HepG2 (cell line): ENCODE measurements at regions not wholly inside any gene's neighbourhood (a gene's known extent, or its start where the extent isn't known, plus 50 kb on each side); places are given as distances from the start of the nearest gene placed in this dataset.
"Not testable (repeated sequence)": the region's sequence is repeated elsewhere in the genome, so short reads cannot be mapped to it uniquely, and the experiment has no call there.

Experiments used
- ATAC-seq: fragments of 200-7000 bp; cut with Tn5 transposase; 3 replicates; pipeline ENCODE4 v1.9.1; 2020; ENCODE audit warnings: mild to moderate bottlenecking, moderate library complexity
- BruUV-seq: library from RNA; stranded (reverse); fragments of 400-500 nt; replicated peaks from 2 replicates; lab custom pipeline; 2021; lab: Mats Ljungman, UMichigan
- CTCF ChIA-PET: fragments of 300-600 bp; formaldehyde crosslinking; extraction: SDS; loops from one replicate; lab custom pipeline; 2021; ENCODE audit warnings: low total read pairs, inconsistent platforms, low intra/inter-chr PET ratio; lab: Yijun Ruan, JAX
- POLR2A ChIA-PET: fragments of 350-600 bp; sonication (Branson Sonifier 250); formaldehyde crosslinking; loops from one replicate; lab custom pipeline; 2020; ENCODE audit warnings: antibody characterized with exemption, inconsistent platforms; lab: Yijun Ruan, JAX
- DNase-seq: peaks from one replicate; pipeline ENCODE4 v3.0.0-alpha.2; 2015; ENCODE audit warnings: low spot score
- FAIRE-seq: peaks from 3 replicates; lab custom pipeline; 2011; peaks lifted over from hg19 to GRCh38; lab: Jason Lieb, UNC
- H2AFZ ChIP-seq: one replicate; pipeline ENCODE4 v1.6.1; 2011; ENCODE audit warnings: low read length, inconsistent platforms
- H3K27ac ChIP-seq: fragments of 300-600 bp; 3 replicates; pipeline ENCODE4 v1.8.0; 2011; ENCODE audit warnings: mixed run types, mild to moderate bottlenecking, mixed read lengths, low read length, inconsistent platforms; ENCODE audit not compliant: insufficient read depth; ENCODE audit errors: extremely low read length
- H3K27me3 ChIP-seq, 2 experiments: fragments of 200-600 bp in 1 of 2; 2 replicates in 1 of 2; 3 replicates in 1 of 2; pipeline versions ENCODE4 v1.6.0 to v1.8.0; 2011; ENCODE audit warnings: low read length in 2 of 2, mild to moderate bottlenecking in 2 of 2, moderate library complexity in 2 of 2, inconsistent platforms in 1 of 2; ENCODE audit not compliant: insufficient read depth in 2 of 2, control insufficient read depth in 1 of 2
- H3K36me3 ChIP-seq, 2 experiments: fragments of 200-600 bp in 1 of 2; replicated peaks in 1 of 2; 2 replicates in 1 of 2; 3 replicates in 1 of 2; pipeline versions ENCODE4 v1.5.1 to v1.8.0; 2011; ENCODE audit warnings: low read length in 2 of 2, inconsistent platforms in 1 of 2; ENCODE audit not compliant: insufficient read depth in 2 of 2, control insufficient read depth in 1 of 2
- H3K4me1 ChIP-seq: 2 replicates; pipeline ENCODE4 v1.5.1; 2012; ENCODE audit warnings: low read length, inconsistent platforms; ENCODE audit not compliant: insufficient read depth
- H3K4me2 ChIP-seq: 2 replicates; pipeline ENCODE4 v1.6.0; 2011; ENCODE audit warnings: low read depth, low read length, inconsistent platforms
- H3K4me3 ChIP-seq, 3 experiments: fragments of 200-600 bp in 1 of 3; sonication (generic), shearing (Covaris generic) in 1 of 3; replicated peaks in 1 of 3; 2 replicates each; pipeline ENCODE4 v1.5.1; 2011 to 2016; ENCODE audit warnings: low read length in 3 of 3, inconsistent platforms in 2 of 3, low read depth in 2 of 3, mild to moderate bottlenecking in 2 of 3, control low read depth in 1 of 3, mixed read lengths in 1 of 3; ENCODE audit not compliant: insufficient read depth in 1 of 3
- H3K79me2 ChIP-seq: one replicate; pipeline ENCODE4 v1.6.1; 2011; ENCODE audit warnings: low read length, inconsistent platforms; ENCODE audit not compliant: insufficient read depth
- H3K9ac ChIP-seq: 2 replicates; pipeline ENCODE4 v1.6.0; 2011; ENCODE audit warnings: mild to moderate bottlenecking, low read depth, low read length, inconsistent platforms; ENCODE audit not compliant: insufficient read depth
- H3K9me3 ChIP-seq: 2 replicates; pipeline ENCODE4 v1.5.1; 2012; ENCODE audit warnings: mild to moderate bottlenecking, low read length
- H4K20me1 ChIP-seq: 2 replicates; pipeline ENCODE4 v1.6.0; 2011; ENCODE audit warnings: inconsistent platforms, mild to moderate bottlenecking, low read length, moderate library complexity; ENCODE audit not compliant: insufficient read depth
- FOSL2 ChIP-seq: sonication (generic); formaldehyde crosslinking; IDR thresholded peaks from 2 replicates; pipeline ENCODE4 v1.4.0; 2020; ENCODE audit warnings: missing genetic modification reagents
- SMC3 ChIP-seq: IDR thresholded peaks from 2 replicates; pipeline ENCODE4 v1.6.1; 2011; ENCODE audit warnings: low read length, improper control_type of control experiment
- STAG1 ChIP-seq: sonication (generic); formaldehyde crosslinking; IDR thresholded peaks from 2 replicates; pipeline ENCODE4 v1.4.0; 2020; ENCODE audit warnings: missing genetic modification reagents
- WGBS: methylation state at CpG from one replicate; pipeline ENCODE4 v1.1.6; 2017; ENCODE audit warnings: low lambda C conversion rate; 5-methylcytosine and 5-hydroxymethylcytosine counted together
- in situ Hi-C: cut with HindIII; loops from 2 replicates; pipeline ENCODE4 v1.10.0; 2017; ENCODE audit warnings: low pct_unique_long_range_greater_than_20kb; ENCODE audit not compliant: extremely low pct_ligation_motif_present
- intact Hi-C: fragments of 100-400 bp; cut with micrococcal nuclease; formaldehyde crosslinking; loops from one replicate; pipeline ENCODE4 v1.10.0; 2022; ENCODE audit not compliant: unreplicated experiment
- TF ChIP-seq, protein P1 (sequence below): sonication (generic); formaldehyde crosslinking; IDR thresholded peaks from 2 replicates; pipeline ENCODE4 v1.5.0; 2020; ENCODE audit warnings: mild to moderate bottlenecking, missing genetic modification reagents, moderate library complexity
- TF ChIP-seq, protein P2 (sequence below): sonication (generic); formaldehyde crosslinking; IDR thresholded peaks from 2 replicates; pipeline ENCODE4 v1.4.0; 2020; ENCODE audit warnings: mild to moderate bottlenecking, missing genetic modification reagents

DNA sequence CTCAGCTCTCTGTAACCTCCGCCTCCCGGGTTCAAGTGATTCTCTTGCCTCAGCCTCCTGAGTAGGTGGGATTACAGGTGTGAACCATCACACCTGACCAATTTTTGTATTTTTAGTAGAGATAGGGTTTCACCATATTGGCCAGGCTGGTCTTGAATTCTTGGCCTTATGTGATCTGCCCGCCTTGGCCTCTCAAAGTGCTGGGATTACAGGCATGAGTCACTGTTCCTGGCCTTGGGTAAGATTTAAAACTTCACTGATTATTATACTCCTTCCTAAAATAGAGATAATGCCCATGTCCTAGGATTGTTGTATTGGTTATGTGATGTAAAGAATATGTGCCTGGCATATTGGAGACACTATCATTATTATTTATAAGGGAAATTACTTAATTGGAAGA, 495.2 kb downstream of the PCNX1 start:
- H3K4me2 ChIP-seq, H3K27me3 ChIP-seq, H3K4me3 ChIP-seq, H4K20me1 ChIP-seq, FAIRE-seq, H3K9me3 ChIP-seq, H3K27ac ChIP-seq, POLR2A ChIA-PET, H3K9ac ChIP-seq, ATAC-seq, H2AFZ ChIP-seq, H3K36me3 ChIP-seq, DNase-seq, H3K79me2 ChIP-seq, CTCF ChIA-PET, BruUV-seq: not testable (repeated sequence)
- in situ Hi-C loops (loop anchor here (10.0 kb wide), 1 partner anchor 268 kb away; no protein-coding TSS in a partner anchor), intact Hi-C loops (loop anchor here (2.0 kb wide), 1 partner anchor 264 kb away; no protein-coding TSS in a partner anchor)
- 0 out of 2 replicates have a peak, but pooled peaks have one; percentile 25 for TF ChIP-seq FOSL2 (CRISPR knock-in tag)
- 96% methylated on average over 3 of the region's 3 CpGs for WGBS
- peaks cover 14% of the 10 kb centered on the region for H3K4me1 ChIP-seq

DNA sequence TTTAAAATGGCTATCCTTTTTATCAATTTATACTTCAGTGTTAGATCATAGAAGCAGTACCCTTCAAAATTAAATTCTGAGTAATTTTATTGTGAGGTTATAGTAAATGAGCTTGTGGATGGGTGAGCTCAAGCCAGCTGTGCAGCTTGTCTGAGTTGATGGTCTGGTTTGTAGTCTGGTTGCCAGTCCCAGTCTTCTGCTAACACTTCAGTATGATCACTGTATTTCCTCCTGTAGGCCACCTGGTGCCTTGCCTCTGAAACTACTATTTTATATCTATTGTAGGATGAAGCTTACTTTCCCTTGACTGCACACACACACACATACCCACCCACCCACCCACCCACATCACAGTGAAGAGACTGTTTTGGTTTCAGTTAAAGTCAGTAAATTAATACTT, 496.4 kb downstream of the PCNX1 start:
- POLR2A ChIA-PET = interaction anchor here (0.7 kb wide), 1 partner anchor 81 kb away, joined by 3 read pairs; no protein-coding TSS in a partner anchor
- BruUV-seq = no TSS peak
- CTCF ChIA-PET = interaction anchor here (0.8 kb wide), 1 partner anchor 81 kb away, joined by 3 read pairs; no protein-coding TSS in a partner anchor
- H3K9ac ChIP-seq = no peak overlapping the region
- H4K20me1 ChIP-seq = no peaks in the 10 kb centered on the region
- TF ChIP-seq, protein P1, sequence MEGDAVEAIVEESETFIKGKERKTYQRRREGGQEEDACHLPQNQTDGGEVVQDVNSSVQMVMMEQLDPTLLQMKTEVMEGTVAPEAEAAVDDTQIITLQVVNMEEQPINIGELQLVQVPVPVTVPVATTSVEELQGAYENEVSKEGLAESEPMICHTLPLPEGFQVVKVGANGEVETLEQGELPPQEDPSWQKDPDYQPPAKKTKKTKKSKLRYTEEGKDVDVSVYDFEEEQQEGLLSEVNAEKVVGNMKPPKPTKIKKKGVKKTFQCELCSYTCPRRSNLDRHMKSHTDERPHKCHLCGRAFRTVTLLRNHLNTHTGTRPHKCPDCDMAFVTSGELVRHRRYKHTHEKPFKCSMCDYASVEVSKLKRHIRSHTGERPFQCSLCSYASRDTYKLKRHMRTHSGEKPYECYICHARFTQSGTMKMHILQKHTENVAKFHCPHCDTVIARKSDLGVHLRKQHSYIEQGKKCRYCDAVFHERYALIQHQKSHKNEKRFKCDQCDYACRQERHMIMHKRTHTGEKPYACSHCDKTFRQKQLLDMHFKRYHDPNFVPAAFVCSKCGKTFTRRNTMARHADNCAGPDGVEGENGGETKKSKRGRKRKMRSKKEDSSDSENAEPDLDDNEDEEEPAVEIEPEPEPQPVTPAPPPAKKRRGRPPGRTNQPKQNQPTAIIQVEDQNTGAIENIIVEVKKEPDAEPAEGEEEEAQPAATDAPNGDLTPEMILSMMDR = peak; percentile 36
- TF ChIP-seq, protein P2, sequence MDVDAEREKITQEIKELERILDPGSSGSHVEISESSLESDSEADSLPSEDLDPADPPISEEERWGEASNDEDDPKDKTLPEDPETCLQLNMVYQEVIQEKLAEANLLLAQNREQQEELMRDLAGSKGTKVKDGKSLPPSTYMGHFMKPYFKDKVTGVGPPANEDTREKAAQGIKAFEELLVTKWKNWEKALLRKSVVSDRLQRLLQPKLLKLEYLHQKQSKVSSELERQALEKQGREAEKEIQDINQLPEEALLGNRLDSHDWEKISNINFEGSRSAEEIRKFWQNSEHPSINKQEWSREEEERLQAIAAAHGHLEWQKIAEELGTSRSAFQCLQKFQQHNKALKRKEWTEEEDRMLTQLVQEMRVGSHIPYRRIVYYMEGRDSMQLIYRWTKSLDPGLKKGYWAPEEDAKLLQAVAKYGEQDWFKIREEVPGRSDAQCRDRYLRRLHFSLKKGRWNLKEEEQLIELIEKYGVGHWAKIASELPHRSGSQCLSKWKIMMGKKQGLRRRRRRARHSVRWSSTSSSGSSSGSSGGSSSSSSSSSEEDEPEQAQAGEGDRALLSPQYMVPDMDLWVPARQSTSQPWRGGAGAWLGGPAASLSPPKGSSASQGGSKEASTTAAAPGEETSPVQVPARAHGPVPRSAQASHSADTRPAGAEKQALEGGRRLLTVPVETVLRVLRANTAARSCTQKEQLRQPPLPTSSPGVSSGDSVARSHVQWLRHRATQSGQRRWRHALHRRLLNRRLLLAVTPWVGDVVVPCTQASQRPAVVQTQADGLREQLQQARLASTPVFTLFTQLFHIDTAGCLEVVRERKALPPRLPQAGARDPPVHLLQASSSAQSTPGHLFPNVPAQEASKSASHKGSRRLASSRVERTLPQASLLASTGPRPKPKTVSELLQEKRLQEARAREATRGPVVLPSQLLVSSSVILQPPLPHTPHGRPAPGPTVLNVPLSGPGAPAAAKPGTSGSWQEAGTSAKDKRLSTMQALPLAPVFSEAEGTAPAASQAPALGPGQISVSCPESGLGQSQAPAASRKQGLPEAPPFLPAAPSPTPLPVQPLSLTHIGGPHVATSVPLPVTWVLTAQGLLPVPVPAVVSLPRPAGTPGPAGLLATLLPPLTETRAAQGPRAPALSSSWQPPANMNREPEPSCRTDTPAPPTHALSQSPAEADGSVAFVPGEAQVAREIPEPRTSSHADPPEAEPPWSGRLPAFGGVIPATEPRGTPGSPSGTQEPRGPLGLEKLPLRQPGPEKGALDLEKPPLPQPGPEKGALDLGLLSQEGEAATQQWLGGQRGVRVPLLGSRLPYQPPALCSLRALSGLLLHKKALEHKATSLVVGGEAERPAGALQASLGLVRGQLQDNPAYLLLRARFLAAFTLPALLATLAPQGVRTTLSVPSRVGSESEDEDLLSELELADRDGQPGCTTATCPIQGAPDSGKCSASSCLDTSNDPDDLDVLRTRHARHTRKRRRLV = no peak
- TF ChIP-seq STAG1 (CRISPR knock-in tag) (peak; percentile 55), SMC3 (peak; percentile 61)
- peaks cover 5% of the 10 kb centered on the region; the same call in 1 of the 2 replicates for H3K4me1 ChIP-seq
- in situ Hi-C loops = loop anchor here (10.0 kb wide), 1 partner anchor 269 kb away; no protein-coding TSS in a partner anchor
- H3K27ac ChIP-seq = no peak overlapping the region
- H3K79me2 ChIP-seq = peaks cover 4% of the 10 kb centered on the region
- peak; percentile 92 for ATAC-seq
- FAIRE-seq = no peak
- DNase-seq = peak; percentile 39
- H3K36me3 ChIP-seq = no peaks in the 10 kb centered on the region
- H3K4me3 ChIP-seq = no peak overlapping the region
- H2AFZ ChIP-seq = no peak overlapping the region
- no peak overlapping the region for H3K4me2 ChIP-seq
- intact Hi-C loops = loop anchor here (1.0 to 2.0 kb wide), 2 partner anchors 81 to 265 kb away; no protein-coding TSS in a partner anchor
- H3K9me3 ChIP-seq = no peaks in the 10 kb centered on the region
- H3K27me3 ChIP-seq = no peaks in the 10 kb centered on the region
